GM21381 (cell line): ENCODE measurements at regions not wholly inside any gene's neighbourhood (a gene's known extent, or its start where the extent isn't known, plus 50 kb on each side); places are given as distances from the start of the nearest gene placed in this dataset.

Experiments used
- ATAC-seq: cut with Tn5 transposase; IDR thresholded peaks from one replicate; pipeline ENCODE4 v1.9.1; 2021; ENCODE audit warnings: mild to moderate bottlenecking, moderate library complexity; ENCODE audit not compliant: unreplicated experiment

- ATAC-seq = no peak
Observed at GRCh38 chr16:73771196-73772064, 525.2 kb upstream of the PSMD7 start.

- no peak for ATAC-seq
Observed at GRCh38 chr16:73768786-73769203, 527.8 kb upstream of the PSMD7 start.

- ATAC-seq = no peak
Observed at GRCh38 chr16:73764321-73764720, 532.3 kb upstream of the PSMD7 start.

- ATAC-seq = no peak
Observed at GRCh38 chr16:73756289-73757178, 540.1 kb upstream of the PSMD7 start.

GRCh38 chr16:73753931-73754330 is 542.7 kb upstream of the PSMD7 start:
- no peak for ATAC-seq

- ATAC-seq = no peak
Observed at GRCh38 chr16:73750639-73751038, 546.0 kb upstream of the PSMD7 start.

GRCh38 chr16:73747328-73747727 is 549.3 kb upstream of the PSMD7 start:
- no peak for ATAC-seq

- no peak for ATAC-seq
Observed at GRCh38 chr16:73746554-73746953, 550.1 kb upstream of the PSMD7 start.

GRCh38 chr16:73743665-73744496 is 552.7 kb upstream of the PSMD7 start:
- ATAC-seq = no peak

GRCh38 chr16:73739049-73739769 is 557.4 kb upstream of the PSMD7 start:
- no peak for ATAC-seq

- no peak for ATAC-seq
Observed at GRCh38 chr16:73738266-73738665, 558.3 kb upstream of the PSMD7 start.

- no peak for ATAC-seq
Observed at GRCh38 chr16:73737637-73738036, 559.0 kb upstream of the PSMD7 start.

GRCh38 chr16:73735954-73736353 is 560.7 kb upstream of the PSMD7 start:
- no peak for ATAC-seq

GRCh38 chr16:73735018-73735417 is 561.6 kb upstream of the PSMD7 start:
- ATAC-seq = no peak

- ATAC-seq = no peak
Observed at GRCh38 chr16:73732681-73733080, 563.9 kb upstream of the PSMD7 start.

GRCh38 chr16:73732143-73732542 is 564.5 kb upstream of the PSMD7 start:
- ATAC-seq = no peak

GRCh38 chr16:73730481-73731090 is 566.0 kb upstream of the PSMD7 start:
- no peak for ATAC-seq

- no peak for ATAC-seq
Observed at GRCh38 chr16:73725156-73725555, 571.5 kb upstream of the PSMD7 start.

- ATAC-seq = no peak
Observed at GRCh38 chr16:73724503-73724902, 572.1 kb upstream of the PSMD7 start.
